Lung (tissue), 9 donors: ENCODE measurements at regions not wholly inside any gene's neighbourhood (a gene's known extent, or its start where the extent isn't known, plus 50 kb on each side); places are given as distances from the start of the nearest gene placed in this dataset.
"Not testable (repeated sequence)": the region's sequence is repeated elsewhere in the genome, so short reads cannot be mapped to it uniquely, and the experiment has no call there.

ENCODE experiments used
- ATAC-seq: fragments of 200-7000 bp; cut with Tn5 transposase; one replicate; pipeline ENCODE4 v1.9.1; 2020; ENCODE audit warnings: moderate number of reproducible peaks; ENCODE audit not compliant: insufficient read depth, low FRiP score
- DNase-seq, 3 donors: peaks; one replicate each; pipeline ENCODE4 v3.0.0-alpha.2; 2013 to 2017
- H3K27ac ChIP-seq, 2 donors: one replicate each; pipeline ENCODE4 v1.5.1; 2013; ENCODE audit warnings: mild to moderate bottlenecking in 2 of 2, moderate library complexity in 2 of 2, control low read depth in 1 of 2, inconsistent platforms in 1 of 2, low read depth in 1 of 2, low read length in 1 of 2
- H3K27me3 ChIP-seq, 3 donors: one replicate each; pipeline ENCODE4 v1.5.1; 2013; ENCODE audit warnings: low read length in 2 of 3; ENCODE audit not compliant: control insufficient read depth in 3 of 3, insufficient read depth in 3 of 3
- H3K36me3 ChIP-seq, 4 donors: one replicate each; pipeline ENCODE4 v1.5.1; 2013; ENCODE audit warnings: low read length in 4 of 4, mild to moderate bottlenecking in 1 of 4, moderate library complexity in 1 of 4; ENCODE audit not compliant: control insufficient read depth in 4 of 4, insufficient read depth in 4 of 4
- H3K4me1 ChIP-seq, 5 donors: one replicate each; pipeline ENCODE4 v1.5.1; 2013; ENCODE audit warnings: low read length in 5 of 5, mild to moderate bottlenecking in 2 of 5, moderate library complexity in 1 of 5; ENCODE audit not compliant: control insufficient read depth in 5 of 5, insufficient read depth in 5 of 5
- H3K4me3 ChIP-seq: one replicate; pipeline ENCODE4 v1.5.1; 2013; ENCODE audit warnings: mild to moderate bottlenecking, control low read depth, moderate library complexity
- H3K9ac ChIP-seq, 2 donors: one replicate each; pipeline ENCODE4 v1.5.1; 2013; ENCODE audit warnings: low read length in 2 of 2, control low read depth in 1 of 2; ENCODE audit not compliant: insufficient read depth in 1 of 2
- H3K9me3 ChIP-seq, 4 donors: one replicate each; pipeline ENCODE4 v1.5.1; 2013; ENCODE audit warnings: low read length in 3 of 4, mild to moderate bottlenecking in 1 of 4, moderate library complexity in 1 of 4; ENCODE audit not compliant: control insufficient read depth in 4 of 4, insufficient read depth in 3 of 4
- WGBS, 2 donors: extraction: QIAGEN DNeasy Blood & Tissue Kit; methylation state at CpG; one replicate each; pipeline ENCODE4 v1.1.7; 2013; 5-methylcytosine and 5-hydroxymethylcytosine counted together
- donor health status: Bipolar disorder and iron deficiency.
- donor health status: healthy.
- donor health status: DM: yes; HTN: yes; CAD: no.

DNA sequence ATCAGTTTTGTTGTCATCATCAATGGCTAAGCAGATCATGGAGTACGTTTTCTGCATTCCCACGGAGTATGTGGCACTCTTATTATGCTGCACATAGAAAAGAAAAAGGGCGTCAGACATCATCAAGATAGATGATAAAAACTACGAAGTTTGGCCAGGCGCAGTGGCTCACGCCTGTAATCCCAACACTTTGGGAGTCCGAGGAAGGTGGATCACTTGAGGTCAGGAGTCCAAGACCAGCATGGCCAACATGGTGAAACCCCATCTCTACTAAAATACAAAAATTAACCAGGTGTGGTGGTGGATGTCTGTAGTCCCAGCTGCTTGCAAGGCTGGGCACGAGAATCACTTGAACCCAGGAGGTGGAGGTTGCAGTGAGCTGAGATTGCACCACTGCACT, 312.8 kb downstream of the GOLGA6L6 start:
- H3K4me1 ChIP-seq, DNase-seq, H3K9me3 ChIP-seq, H3K27me3 ChIP-seq, H3K4me3 ChIP-seq, H3K9ac ChIP-seq, H3K27ac ChIP-seq, H3K36me3 ChIP-seq, ATAC-seq: not testable (repeated sequence)
- 78 to 79% methylated on average over 8 of the region's 8 CpGs for WGBS, 2 donors

GRCh38 chr15:20227119-20227853, 314.3 kb downstream of the GOLGA6L6 start:
- DNase-seq, H3K27ac ChIP-seq, H3K9me3 ChIP-seq, H3K27me3 ChIP-seq, H3K4me3 ChIP-seq, ATAC-seq, H3K36me3 ChIP-seq, H3K4me1 ChIP-seq, H3K9ac ChIP-seq: not testable (repeated sequence)
- 46 to 57% methylated on average over 1 of the region's 1 CpG for WGBS, 2 donors

DNA sequence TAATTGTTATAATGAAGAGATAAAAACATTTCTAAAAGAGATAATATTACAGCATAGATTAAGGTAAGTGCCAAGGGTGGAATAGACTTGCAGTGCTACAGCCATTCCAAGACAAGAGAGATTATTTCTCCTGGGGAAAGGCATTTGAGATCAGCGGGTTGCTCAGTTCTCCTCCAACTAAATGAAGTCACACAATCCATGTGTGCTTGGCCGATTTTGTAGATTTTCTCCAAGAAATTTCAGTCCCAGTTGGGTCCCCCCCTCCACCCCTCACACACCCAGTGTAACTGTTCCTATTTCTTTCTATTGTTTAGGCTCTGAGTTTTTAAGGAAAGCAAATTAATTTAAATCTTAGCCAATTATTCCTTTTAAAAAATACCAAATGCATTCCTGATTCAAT, 315.1 kb downstream of the GOLGA6L6 start:
- H3K36me3 ChIP-seq, DNase-seq, H3K27ac ChIP-seq, H3K27me3 ChIP-seq, H3K4me3 ChIP-seq, H3K9me3 ChIP-seq, H3K4me1 ChIP-seq, H3K9ac ChIP-seq, ATAC-seq: not testable (repeated sequence)
- 33 to 58% methylated on average over 2 of the region's 2 CpGs for WGBS, 2 donors

DNA sequence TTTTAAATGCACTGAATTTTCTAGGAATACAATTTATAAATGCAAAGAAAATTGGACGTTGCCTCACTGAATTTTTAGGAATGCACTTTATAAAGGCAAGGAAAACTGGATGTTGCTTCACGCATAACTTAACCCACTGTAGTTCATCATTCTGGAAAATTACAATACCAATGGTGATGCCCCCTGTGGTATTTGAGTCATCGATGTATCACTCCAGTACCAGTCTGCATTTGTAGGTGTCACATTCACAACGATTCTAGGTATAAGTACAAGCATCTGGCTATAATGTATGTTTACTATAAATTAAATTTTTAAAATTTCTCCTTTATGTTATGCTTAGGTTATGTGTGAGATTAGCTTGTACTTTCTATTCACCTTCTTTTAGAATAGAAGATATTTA, 320.5 kb downstream of the GOLGA6L6 start:
- H3K27me3 ChIP-seq, ATAC-seq, H3K9me3 ChIP-seq, H3K4me3 ChIP-seq, H3K9ac ChIP-seq, DNase-seq, H3K4me1 ChIP-seq, H3K27ac ChIP-seq, H3K36me3 ChIP-seq: not testable (repeated sequence)
- WGBS, 2 donors, result 60 to 69% methylated on average over 4 of the region's 4 CpGs

DNA sequence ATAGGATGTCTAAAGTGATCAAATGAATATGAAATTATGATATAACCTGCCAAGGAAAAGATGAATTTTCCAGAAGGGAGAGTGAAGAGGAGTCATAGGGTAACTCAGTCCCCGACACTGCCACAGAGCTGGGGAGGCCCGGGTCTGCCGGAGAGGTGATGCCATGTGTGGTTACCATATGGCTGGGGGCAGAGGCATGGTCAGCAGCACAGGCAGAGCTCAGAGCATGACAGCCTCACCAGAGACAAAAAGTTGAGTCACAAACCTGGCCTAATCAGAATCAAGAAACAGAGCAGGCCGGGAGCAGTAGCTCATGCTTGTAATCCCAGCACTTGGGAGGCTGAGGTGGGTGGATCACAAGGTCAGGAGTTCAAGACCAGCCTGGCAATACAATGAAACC, 322.4 kb downstream of the GOLGA6L6 start:
- H3K9ac ChIP-seq, H3K4me3 ChIP-seq, H3K9me3 ChIP-seq, H3K36me3 ChIP-seq, H3K27ac ChIP-seq, DNase-seq, ATAC-seq, H3K27me3 ChIP-seq, H3K4me1 ChIP-seq: not testable (repeated sequence)
- WGBS, 2 donors, result 86 to 87% methylated on average over 4 of the region's 4 CpGs

DNA sequence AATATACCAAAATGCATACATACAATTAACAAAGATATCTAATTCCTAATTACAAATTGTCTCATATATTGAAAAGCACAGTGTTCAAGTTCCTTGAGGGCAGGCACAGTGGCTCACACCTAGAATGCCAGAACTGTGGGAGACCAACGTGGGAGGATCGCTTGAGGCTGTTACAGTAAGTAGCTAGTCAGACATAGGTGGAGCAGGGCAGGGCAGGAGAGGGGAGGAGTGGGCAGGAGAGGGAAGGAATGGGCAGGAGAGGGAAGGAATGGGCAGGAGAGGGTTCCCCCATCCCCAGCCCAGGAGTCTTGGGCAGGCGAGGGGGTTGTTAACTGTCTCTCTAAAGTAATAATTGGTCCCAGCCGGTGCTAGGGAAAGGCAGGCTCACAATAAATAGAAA, 325.9 kb downstream of the GOLGA6L6 start:
- not testable (repeated sequence) for H3K27me3 ChIP-seq, H3K4me3 ChIP-seq, H3K9me3 ChIP-seq, H3K4me1 ChIP-seq, H3K36me3 ChIP-seq, ATAC-seq, H3K9ac ChIP-seq, DNase-seq, H3K27ac ChIP-seq
- 70 to 71% methylated on average over 4 of the region's 4 CpGs for WGBS, 2 donors

DNA sequence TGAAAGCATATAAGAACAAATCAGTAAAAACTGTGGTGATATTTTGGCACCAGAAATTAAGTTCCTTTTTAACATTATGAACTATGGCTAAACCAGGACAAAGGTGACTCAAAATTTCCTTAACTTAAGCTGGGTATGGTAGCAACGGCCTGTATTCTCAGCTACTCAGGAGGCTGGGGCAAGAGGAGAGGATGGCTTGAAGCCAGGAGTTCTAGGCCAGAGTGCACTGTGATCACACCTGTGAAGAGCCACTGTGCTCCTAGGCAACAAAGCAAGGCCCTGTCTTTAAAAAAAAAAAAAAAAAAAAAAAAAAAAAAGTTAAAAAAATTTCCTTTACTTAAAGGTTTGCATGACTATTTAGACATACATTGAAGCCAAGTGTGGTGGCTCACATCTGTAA, 327.5 kb downstream of the GOLGA6L6 start:
- ATAC-seq, H3K9ac ChIP-seq, DNase-seq: not testable (repeated sequence)

DNA sequence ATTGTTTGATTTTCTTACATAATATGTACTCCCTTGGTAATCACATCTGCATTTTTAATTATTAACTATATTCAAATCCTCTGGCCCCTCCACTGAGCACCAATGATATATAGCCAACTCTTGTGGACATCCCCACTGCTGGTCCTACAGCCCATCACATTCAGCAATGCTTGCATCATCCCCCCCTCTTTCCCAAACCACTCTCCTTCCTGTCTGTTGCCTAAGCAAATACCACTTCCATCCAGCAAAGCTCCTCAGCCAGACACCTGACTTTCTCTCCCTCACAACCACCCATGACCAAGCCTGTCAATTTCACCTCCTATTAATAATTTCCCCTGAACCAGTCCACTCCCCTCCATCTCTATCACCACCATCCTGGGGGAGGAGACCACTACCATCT, 330.1 kb downstream of the GOLGA6L6 start:
- not testable (repeated sequence) for H3K36me3 ChIP-seq, ATAC-seq, H3K9me3 ChIP-seq, DNase-seq, H3K9ac ChIP-seq, H3K27ac ChIP-seq, H3K27me3 ChIP-seq, H3K4me1 ChIP-seq, H3K4me3 ChIP-seq

More for the DNA sequence above, 327.5 kb downstream of the GOLGA6L6 start:
- not testable (repeated sequence) for H3K27me3 ChIP-seq, H3K27ac ChIP-seq, H3K36me3 ChIP-seq, H3K4me1 ChIP-seq, H3K4me3 ChIP-seq, H3K9me3 ChIP-seq
- WGBS, 2 donors, result 52 to 71% methylated on average over 1 of the region's 1 CpG
